GM12878 (cell line): ENCODE measurements at regions not wholly inside any gene's neighbourhood (a gene's known extent, or its start where the extent isn't known, plus 50 kb on each side); places are given as distances from the start of the nearest gene placed in this dataset.

Experiments
- ATAC-seq: fragments of 200-7000 bp; cut with Tn5 transposase; 3 replicates; pipeline ENCODE4 v1.9.1; 2020; ENCODE audit warnings: mild to moderate bottlenecking, moderate library complexity
- BruUV-seq: library from RNA; stranded (reverse); fragments of 400-500 nt; replicated peaks from 2 replicates; lab custom pipeline; 2021; lab: Mats Ljungman, UMichigan
- CTCF ChIA-PET: fragments of 300-600 bp; sonication (Branson Sonifier 250); formaldehyde crosslinking; extraction: SDS; loops from one replicate; lab custom pipeline; 2021; ENCODE audit warnings: inconsistent platforms; lab: Yijun Ruan, JAX
- POLR2A ChIA-PET: fragments of 350-600 bp; formaldehyde crosslinking; extraction: SDS; loops from one replicate; lab custom pipeline; 2021; ENCODE audit warnings: inconsistent platforms; lab: Charles Lee
- RAD21 ChIA-PET: fragments of 300-600 bp; sonication (Branson Sonifier 250); formaldehyde crosslinking; loops from one replicate; lab custom pipeline; 2023; ENCODE audit warnings: antibody characterized with exemption; ENCODE audit not compliant: unreplicated experiment; lab: Charles Lee
- SMC1A ChIA-PET: fragments of 300-600 bp; sonication (Branson Sonifier 250); formaldehyde crosslinking; loops from one replicate; lab custom pipeline; 2023; ENCODE audit not compliant: unreplicated experiment, uncharacterized antibody; lab: Charles Lee
- DNase-seq: peaks from one replicate; pipeline ENCODE4 v3.0.0-alpha.2; 2011; ENCODE audit warnings: low read depth, low spot score
- FAIRE-seq: peaks from 3 replicates; lab custom pipeline; 2011; peaks lifted over from hg19 to GRCh38; lab: Jason Lieb, UNC
- H2AFZ ChIP-seq: 2 replicates; pipeline ENCODE4 v1.6.0; 2011; ENCODE audit warnings: low read depth, low read length, control low read depth; ENCODE audit not compliant: control insufficient read depth
- H3K27ac ChIP-seq: 2 replicates; pipeline ENCODE4 v1.5.1; 2011; ENCODE audit warnings: control low read depth; ENCODE audit not compliant: control insufficient read depth, insufficient read depth
- H3K27me3 ChIP-seq, 2 experiments: replicated peaks in 1 of 2; 2 replicates each; pipeline versions ENCODE4 v1.6.0 to v1.6.1; 2011; ENCODE audit warnings: low read length in 1 of 2; ENCODE audit not compliant: control insufficient read depth in 2 of 2, insufficient read depth in 2 of 2
- H3K36me3 ChIP-seq, 2 experiments: 2 replicates each; pipeline ENCODE4 v1.5.1; 2011; ENCODE audit warnings: low read length in 1 of 2; ENCODE audit not compliant: control insufficient read depth in 2 of 2, insufficient read depth in 2 of 2
- H3K4me1 ChIP-seq: 2 replicates; pipeline ENCODE4 v1.6.1; 2011; ENCODE audit warnings: mild to moderate bottlenecking, low read length, moderate library complexity, mixed read lengths; ENCODE audit not compliant: control insufficient read depth, insufficient read depth
- H3K4me2 ChIP-seq: 2 replicates; pipeline ENCODE4 v1.6.0; 2011; ENCODE audit warnings: control low read depth; ENCODE audit not compliant: control insufficient read depth, insufficient read depth
- H3K4me3 ChIP-seq: fragments of 200-600 bp; sonication (generic); 2 replicates; pipeline ENCODE4 v1.5.1; 2016
- H3K79me2 ChIP-seq: 2 replicates; pipeline ENCODE4 v1.6.0; 2011; ENCODE audit warnings: low read length; ENCODE audit not compliant: control insufficient read depth, insufficient read depth
- H3K9ac ChIP-seq: 2 replicates; pipeline ENCODE4 v1.8.0; 2011; ENCODE audit warnings: low read length, control low read depth, mixed read lengths; ENCODE audit not compliant: control insufficient read depth, insufficient read depth
- H3K9me3 ChIP-seq: replicated peaks from 3 replicates; pipeline ENCODE4 v1.5.1; 2011; ENCODE audit warnings: mild to moderate bottlenecking, low read length; ENCODE audit not compliant: control insufficient read depth, insufficient read depth
- H4K20me1 ChIP-seq: 2 replicates; pipeline ENCODE4 v1.6.0; 2011; ENCODE audit not compliant: control insufficient read depth, insufficient read depth
- E2F4 ChIP-seq: IDR thresholded peaks from 2 replicates; pipeline ENCODE4 v1.6.1; 2012; ENCODE audit warnings: low read depth, low read length, improper control_type of control experiment
- HCFC1 ChIP-seq: fragments of 150-350 bp; IDR thresholded peaks from 2 replicates; pipeline ENCODE4 v1.6.1; 2014; ENCODE audit warnings: low read length
- MXI1 ChIP-seq: fragments of 150-350 bp; IDR thresholded peaks from 2 replicates; pipeline ENCODE4 v1.6.1; 2011; ENCODE audit warnings: low read depth, mild to moderate bottlenecking, inconsistent platforms, low read length, improper control_type of control experiment
- TCF3 ChIP-seq: IDR thresholded peaks from 2 replicates; pipeline ENCODE4 v1.6.1; 2012; ENCODE audit warnings: low read depth, mild to moderate bottlenecking, low read length, borderline replicate concordance; ENCODE audit not compliant: insufficient read depth
- WGBS: methylation state at CpG from one replicate; pipeline ENCODE4 v1.1.6; 2016; ENCODE audit warnings: low lambda C conversion rate; ENCODE audit not compliant: insufficient replicate concordance, insufficient coverage; ENCODE audit errors: missing lambda C conversion rate; 5-methylcytosine and 5-hydroxymethylcytosine counted together
- in situ Hi-C: fragments of 300-500 bp; cut with MboI; formaldehyde crosslinking; loops from 9 replicates; pipeline ENCODE4 v1.14.3; 2018; ENCODE audit warnings: mixed read lengths
- intact Hi-C: fragments of 100-400 bp; cut with micrococcal nuclease; formaldehyde crosslinking; loops from one replicate; pipeline ENCODE4 v1.14.2; 2022; ENCODE audit not compliant: unreplicated experiment

- no TSS peak for BruUV-seq
- FAIRE-seq = no peak
- WGBS = 35% methylated on average over 2 of the region's 2 CpGs
- in situ Hi-C loops = no loop called here
- Histone ChIP-seq H3K9me3 (no peaks in the 10 kb centered on the region), H3K4me3 (no peak overlapping the region), H3K4me2 (no peak overlapping the region), H3K4me1 (no peaks in the 10 kb centered on the region), H3K79me2 (no peaks in the 10 kb centered on the region), H3K9ac (no peak overlapping the region), H4K20me1 (no peaks in the 10 kb centered on the region), H3K36me3 (no peaks in the 10 kb centered on the region), H3K27me3 (no peaks in the 10 kb centered on the region), H3K27ac (no peak overlapping the region), H2AFZ (no peak overlapping the region)
- ChIA-PET SMC1A (interaction anchor here (0.7 kb wide), 1 partner anchor 161 kb away, joined by 3 read pairs; no protein-coding TSS in a partner anchor), POLR2A (no interaction called here), CTCF (no interaction called here), RAD21 (no interaction called here)
- ATAC-seq = no peak
- DNase-seq = no peak
- TF ChIP-seq E2F4 = no peak
- intact Hi-C loops = no loop called here
Measured at GRCh38 chr2:149806651-149807050, 219.1 kb upstream of the MMADHC start.

DNA sequence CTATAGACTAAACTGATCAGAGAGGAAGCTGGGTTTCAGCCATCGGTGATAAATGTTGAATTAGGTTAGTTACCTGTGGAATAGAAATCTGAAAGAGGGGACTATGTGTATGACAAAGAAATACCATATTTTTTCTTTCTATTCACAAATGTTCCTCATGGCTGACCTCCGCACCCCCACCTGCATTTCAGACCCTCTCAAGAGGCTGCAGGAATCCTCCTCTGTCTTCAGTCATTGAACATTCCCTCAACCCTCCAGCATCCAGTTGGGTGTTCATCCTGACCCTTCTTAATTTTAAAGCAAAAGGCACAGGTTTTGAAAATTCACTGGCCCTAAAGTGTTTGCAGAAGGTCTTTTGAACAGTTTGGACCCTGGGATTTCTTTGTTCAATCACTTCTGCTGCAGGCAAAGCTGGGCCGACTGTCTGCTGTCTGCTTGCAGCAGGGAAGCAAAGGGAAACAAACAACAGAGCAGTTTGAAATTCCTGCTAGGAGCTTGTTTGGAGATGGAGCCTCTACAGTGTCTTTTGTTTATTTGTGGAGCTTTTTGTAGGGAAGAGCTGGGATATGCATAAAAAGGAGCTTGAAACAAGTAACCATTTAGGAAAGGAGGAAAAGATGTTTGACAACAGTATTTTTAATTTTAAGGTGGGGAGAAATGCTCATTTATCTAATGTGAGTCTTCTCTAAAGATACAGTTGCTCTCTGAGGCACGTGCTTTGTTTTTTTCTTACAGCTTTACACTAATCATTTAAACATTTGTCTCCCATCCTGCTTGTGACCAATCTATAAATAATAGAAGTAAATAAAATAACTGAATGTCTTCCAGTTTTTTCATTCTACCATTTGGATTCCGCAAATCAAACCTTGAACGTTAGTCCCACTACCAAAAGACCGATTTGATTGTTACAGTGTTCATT lies 213.3 kb upstream of the MMADHC start:
- ATAC-seq (no peak), DNase-seq (no peak)
- intact Hi-C loops (no loop called here), in situ Hi-C loops (no loop called here)
- Histone ChIP-seq H2AFZ (no peak overlapping the region), H3K4me1 (no peaks in the 10 kb centered on the region), H3K9ac (no peak overlapping the region), H3K9me3 (no peaks in the 10 kb centered on the region), H3K79me2 (no peaks in the 10 kb centered on the region), H4K20me1 (no peaks in the 10 kb centered on the region), H3K27ac (no peak overlapping the region)
- CTCF ChIA-PET = interaction anchor here (1.5 kb wide), 1 partner anchor 1438 kb away, joined by 3 read pairs; no protein-coding TSS in a partner anchor
- 21% methylated on average over 7 of the region's 7 CpGs for WGBS
- RAD21 ChIA-PET = no interaction called here
- TF ChIP-seq HCFC1 (no peak), MXI1 (no peak), TCF3 (no peak)
- TF ChIP-seq, all 136 proteins: peak for 0
- no peak overlapping the region for H3K4me3 ChIP-seq
- no peak overlapping the region for H3K4me2 ChIP-seq
- no peaks in the 10 kb centered on the region for H3K36me3 ChIP-seq
- POLR2A ChIA-PET = no interaction called here
- no TSS peak for BruUV-seq
- H3K27me3 ChIP-seq = no peaks in the 10 kb centered on the region
- no peak for FAIRE-seq
- SMC1A ChIA-PET = interaction anchor here (0.7 to 1.0 kb wide), 2 partner anchors 26 to 1347 kb away, joined by 3 read pairs; no protein-coding TSS in a partner anchor
